ENCODE measurements at regions not wholly inside any gene's neighbourhood (a gene's known extent, or its start where the extent isn't known, plus 50 kb on each side); places are given as distances from the start of the nearest gene placed in this dataset.

DNA sequence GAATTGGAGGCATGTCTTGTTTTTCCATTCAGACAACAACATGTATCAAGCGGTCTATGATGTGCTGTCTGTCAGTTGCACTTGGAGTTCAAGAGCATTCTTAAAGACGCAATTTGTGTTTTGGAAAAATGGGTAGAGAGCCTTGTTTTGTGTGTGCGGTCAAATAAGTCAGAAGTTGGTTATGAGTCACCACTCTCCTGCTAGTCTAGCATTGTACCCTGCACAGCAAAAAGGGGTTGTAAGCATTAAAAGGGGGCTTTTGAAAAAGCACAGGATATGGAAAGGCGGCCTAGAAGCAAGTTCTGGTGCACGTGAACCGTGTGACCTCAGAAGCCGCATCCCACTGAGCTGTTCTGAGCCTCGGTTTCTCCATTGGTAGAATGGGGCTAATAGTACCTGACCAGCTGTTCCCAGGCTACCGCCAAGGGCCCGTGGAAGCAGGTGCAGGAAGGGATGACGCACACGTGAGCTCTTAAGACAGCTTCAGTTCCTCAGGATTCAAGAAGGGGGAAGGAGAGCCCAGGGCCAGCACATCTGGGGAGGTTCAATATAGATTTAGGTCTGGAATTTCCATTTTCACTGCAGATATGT lies 61.6 kb upstream of the SNX9 start:
- H3K4me1 Mint-ChIP-seq (ENCODE audit: low read depth), result peaks cover 68% of the 10 kb centered on the region
- H3K9me3 Mint-ChIP-seq, result no peaks in the 10 kb centered on the region
- peaks cover 22% of the 10 kb centered on the region for H3K27me3 Mint-ChIP-seq (ENCODE audit: low read depth)
- H3K4me3 Mint-ChIP-seq, result peak overlapping the region; percentile 47
- peak overlapping the region; percentile 81 for H3K27ac Mint-ChIP-seq
- peaks cover 4% of the 10 kb centered on the region for H3K36me3 Mint-ChIP-seq (ENCODE audit: low read depth)

DNA sequence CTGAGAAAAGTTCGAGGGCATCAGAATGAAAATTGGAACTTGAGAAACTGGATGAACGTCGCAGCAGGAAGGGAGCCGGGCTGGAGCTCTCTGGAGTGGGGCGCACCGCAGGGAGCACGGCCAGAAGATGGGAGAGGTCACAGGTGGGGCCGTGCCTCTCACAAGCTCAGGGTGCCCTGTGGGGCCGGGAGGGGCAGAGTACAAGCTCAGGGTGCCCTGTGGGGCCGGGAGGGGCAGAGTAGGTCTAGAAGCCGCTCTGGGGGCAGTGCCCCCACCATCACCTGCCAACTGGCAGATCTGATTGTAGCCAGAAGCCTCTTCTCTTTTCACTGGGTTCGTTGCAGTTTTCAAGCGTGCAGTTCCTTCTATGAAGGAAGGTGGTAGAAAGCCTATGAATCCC lies 61.1 kb upstream of the SNX9 start:
- H3K36me3 Mint-ChIP-seq (ENCODE audit: low read depth), result peaks cover 4% of the 10 kb centered on the region
- H3K9me3 Mint-ChIP-seq, result no peaks in the 10 kb centered on the region
- peak overlapping the region; percentile 81 for H3K27ac Mint-ChIP-seq
- H3K4me3 Mint-ChIP-seq, result peak overlapping the region; percentile 47
- peaks cover 20% of the 10 kb centered on the region for H3K27me3 Mint-ChIP-seq (ENCODE audit: low read depth)
- peaks cover 63% of the 10 kb centered on the region for H3K4me1 Mint-ChIP-seq (ENCODE audit: low read depth)

DNA sequence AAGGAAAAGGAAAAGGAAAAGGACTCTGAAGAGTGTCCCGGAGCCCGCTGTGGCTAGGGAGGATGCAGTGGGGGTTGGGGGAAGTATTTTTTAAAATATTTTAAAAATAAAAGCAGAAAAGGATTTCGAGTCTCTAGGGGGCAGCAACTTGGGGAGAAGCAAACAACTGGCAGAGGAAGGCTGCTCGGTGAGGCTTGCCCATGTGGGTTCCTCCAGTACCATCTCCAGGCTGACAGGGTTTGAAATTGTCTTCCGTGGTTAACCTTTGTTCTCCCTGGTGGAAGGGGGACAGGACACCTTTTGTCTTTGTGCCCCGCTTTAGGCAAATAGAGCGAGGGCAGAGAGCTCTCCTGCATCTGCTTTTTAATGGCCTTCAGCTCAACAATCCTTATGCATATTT lies 60.4 kb upstream of the SNX9 start:
- H3K4me3 Mint-ChIP-seq, result no peak overlapping the region
- peaks cover 61% of the 10 kb centered on the region for H3K4me1 Mint-ChIP-seq (ENCODE audit: low read depth)
- H3K9me3 Mint-ChIP-seq, result no peaks in the 10 kb centered on the region
- peaks cover 4% of the 10 kb centered on the region for H3K36me3 Mint-ChIP-seq (ENCODE audit: low read depth)
- peak overlapping the region; percentile 23 for H3K27ac Mint-ChIP-seq
- peaks cover 20% of the 10 kb centered on the region for H3K27me3 Mint-ChIP-seq (ENCODE audit: low read depth)

DNA sequence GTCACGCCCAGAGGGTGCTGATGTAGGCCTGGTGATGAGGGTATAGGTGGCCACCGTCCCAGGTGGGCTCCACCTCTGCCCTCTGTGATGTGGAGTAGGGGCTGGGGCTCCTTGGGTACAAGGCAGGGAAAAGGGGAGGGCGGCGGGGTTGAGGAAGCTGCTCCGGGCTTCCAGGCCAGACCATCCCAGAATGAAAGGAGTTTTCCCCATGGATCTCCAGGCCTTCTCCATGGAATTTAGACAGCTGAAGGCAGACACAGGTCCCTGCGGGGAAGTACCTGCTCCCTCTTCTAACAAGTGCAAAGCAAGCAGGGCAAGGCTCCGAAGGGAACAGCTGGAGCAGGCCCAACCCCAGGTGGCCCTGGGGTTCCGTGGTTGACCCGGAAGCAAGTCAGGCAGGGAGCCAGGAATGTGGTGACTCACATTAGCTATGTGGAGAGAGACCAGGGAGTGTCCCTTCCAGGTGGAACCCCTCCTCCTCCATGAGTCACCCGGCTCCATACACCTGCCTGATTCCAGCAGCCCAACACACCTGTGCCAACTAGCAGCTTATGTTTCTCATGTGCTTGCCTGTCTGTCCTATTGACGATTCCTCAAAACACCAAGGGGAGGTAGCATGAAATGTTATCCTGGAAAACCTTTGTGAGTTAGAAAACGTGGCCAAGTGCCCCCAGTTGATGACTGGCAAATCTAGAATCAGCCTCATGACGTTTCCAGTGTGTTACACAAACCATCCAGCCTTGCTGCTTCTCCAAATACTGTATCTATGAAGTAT lies 59.7 kb upstream of the SNX9 start:
- Mint-ChIP-seq H3K27ac (peak overlapping the region; percentile 90), H3K4me1 (ENCODE audit: low read depth) (peaks cover 60% of the 10 kb centered on the region), H3K9me3 (no peaks in the 10 kb centered on the region), H3K4me3 (peak overlapping the region; percentile 66), H3K27me3 (ENCODE audit: low read depth) (peaks cover 20% of the 10 kb centered on the region), H3K36me3 (ENCODE audit: low read depth) (peaks cover 3% of the 10 kb centered on the region)

DNA sequence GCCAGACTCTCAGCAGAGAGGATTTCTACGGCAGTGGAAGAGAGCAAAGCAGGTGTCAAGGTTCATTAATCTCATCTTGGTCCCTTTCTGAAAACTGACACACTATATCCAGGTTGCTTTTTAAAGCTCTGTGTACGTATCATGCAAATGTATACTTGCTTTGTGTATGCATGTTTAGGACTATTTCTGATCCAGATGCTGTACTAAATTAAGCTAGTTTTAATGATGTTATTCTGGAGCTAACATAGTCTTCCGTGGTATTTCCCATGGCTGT lies 59.2 kb upstream of the SNX9 start:
- Mint-ChIP-seq H3K36me3 (ENCODE audit: low read depth) (peaks cover 3% of the 10 kb centered on the region), H3K27ac (peak overlapping the region; percentile 90), H3K9me3 (no peaks in the 10 kb centered on the region), H3K27me3 (ENCODE audit: low read depth) (peaks cover 16% of the 10 kb centered on the region), H3K4me1 (ENCODE audit: low read depth) (peaks cover 57% of the 10 kb centered on the region), H3K4me3 (peak overlapping the region; percentile 66)

DNA sequence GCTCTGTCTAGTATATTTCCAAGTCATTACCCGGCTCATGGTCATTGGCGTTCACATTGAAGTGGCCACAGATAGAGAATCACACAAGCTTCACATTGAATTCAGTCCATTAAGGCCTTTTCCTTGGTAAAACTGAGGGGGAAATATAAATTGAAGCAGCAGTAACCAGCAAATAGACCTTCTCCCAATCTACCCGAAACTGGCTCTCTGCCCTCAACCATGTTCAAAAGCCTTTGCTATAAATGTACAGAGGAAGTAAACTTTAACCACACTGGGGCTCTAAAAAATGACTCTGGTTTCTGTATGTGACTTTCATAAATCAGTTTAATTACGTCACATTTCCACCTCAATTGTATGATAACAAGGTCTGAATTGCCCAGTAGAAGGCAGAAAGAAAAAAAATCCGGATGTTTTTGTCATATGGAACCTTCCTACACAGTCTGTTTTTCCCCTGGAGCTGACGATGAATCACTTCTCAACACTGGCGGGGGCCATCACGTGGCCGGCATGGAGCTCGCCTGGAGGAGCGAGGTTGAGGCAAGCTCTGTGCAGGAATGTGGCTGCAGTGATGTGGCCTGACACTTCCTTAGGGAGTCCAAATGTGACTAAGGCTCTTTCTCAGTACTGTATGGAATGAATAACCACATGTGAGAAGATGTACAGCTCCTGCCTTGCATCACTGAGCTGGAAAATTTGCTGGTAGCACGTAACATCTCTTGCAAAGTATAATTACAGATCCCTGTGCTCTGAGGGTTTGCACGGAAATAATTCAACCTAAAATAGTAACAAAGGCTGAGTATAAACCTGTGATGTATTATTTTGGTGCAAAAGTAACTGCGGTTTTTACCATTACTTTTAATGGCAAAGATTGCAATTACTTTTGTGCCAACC lies 58.6 kb upstream of the SNX9 start:
- peak overlapping the region; percentile 90 for H3K27ac Mint-ChIP-seq
- peak overlapping the region; percentile 66 for H3K4me3 Mint-ChIP-seq
- peaks cover 61% of the 10 kb centered on the region for H3K4me1 Mint-ChIP-seq (ENCODE audit: low read depth)
- peaks cover 3% of the 10 kb centered on the region for H3K36me3 Mint-ChIP-seq (ENCODE audit: low read depth)
- H3K9me3 Mint-ChIP-seq, result no peaks in the 10 kb centered on the region
- H3K27me3 Mint-ChIP-seq (ENCODE audit: low read depth), result peaks cover 16% of the 10 kb centered on the region

DNA sequence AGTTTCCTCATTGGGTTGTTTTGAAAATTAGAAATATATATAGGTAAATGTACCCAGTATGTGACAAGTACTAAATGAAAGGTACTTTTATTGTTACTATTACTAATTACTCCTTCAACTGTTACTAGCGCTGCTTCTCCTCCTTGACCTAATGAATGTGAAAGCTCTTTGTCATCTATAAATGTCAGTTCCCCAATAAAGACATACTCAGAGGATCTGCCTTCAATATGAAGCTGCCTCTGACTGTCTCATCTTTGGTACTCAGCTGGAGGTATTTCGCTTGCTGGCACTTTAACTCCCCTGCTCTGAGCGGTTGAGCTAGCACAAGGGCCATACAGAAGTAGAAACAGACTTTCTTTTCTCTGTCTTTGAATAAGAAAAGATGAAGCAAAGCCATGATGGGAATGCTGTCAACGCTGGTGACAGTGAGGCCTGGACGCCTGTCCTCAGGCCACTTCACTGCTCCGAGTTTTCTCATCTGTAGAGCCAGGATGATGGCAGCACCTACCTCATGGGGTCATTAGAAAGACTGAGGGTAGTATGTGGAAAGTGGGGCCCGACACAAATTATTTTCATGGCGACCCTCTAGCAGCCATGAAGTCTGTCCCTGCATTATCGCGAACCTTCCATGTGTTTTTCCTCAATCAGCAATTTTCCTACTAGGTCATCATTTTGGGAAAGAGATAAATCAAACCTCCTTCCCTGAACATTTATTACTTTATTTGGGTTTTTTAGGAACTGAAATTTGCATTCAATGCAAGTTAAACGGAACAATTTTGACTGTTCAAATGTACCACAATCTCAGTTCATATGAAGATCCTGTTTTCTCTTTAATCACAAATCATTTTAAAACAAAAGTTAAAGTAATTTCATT lies 55.9 kb upstream of the SNX9 start:
- Mint-ChIP-seq H3K4me1 (ENCODE audit: low read depth) (peaks cover 45% of the 10 kb centered on the region), H3K36me3 (ENCODE audit: low read depth) (peaks cover 2% of the 10 kb centered on the region), H3K4me3 (no peak overlapping the region), H3K27ac (no peak overlapping the region), H3K27me3 (ENCODE audit: low read depth) (peaks cover 15% of the 10 kb centered on the region), H3K9me3 (no peaks in the 10 kb centered on the region)

DNA sequence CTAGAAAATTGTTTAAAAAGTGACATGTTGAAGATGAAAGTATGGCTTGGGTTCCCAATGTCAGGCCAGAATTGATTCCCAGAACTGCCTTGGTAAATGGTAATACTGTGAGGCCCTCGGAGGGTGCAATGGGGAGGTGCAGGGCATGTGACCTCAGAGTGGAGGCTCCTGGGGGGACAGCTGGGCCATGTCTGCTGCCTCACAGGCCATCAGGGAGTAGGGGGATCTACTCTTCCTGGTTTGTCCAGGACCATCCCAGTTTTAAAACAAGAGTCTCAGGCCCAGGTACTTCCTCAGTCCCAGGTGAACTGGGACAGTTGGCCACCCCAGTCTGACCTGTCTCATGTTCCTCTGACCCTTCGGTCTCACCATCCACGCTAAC lies 55.3 kb upstream of the SNX9 start:
- H3K27ac Mint-ChIP-seq, result no peak overlapping the region
- no peak overlapping the region for H3K4me3 Mint-ChIP-seq
- H3K27me3 Mint-ChIP-seq (ENCODE audit: low read depth), result peaks cover 20% of the 10 kb centered on the region
- H3K36me3 Mint-ChIP-seq (ENCODE audit: low read depth), result peaks cover 2% of the 10 kb centered on the region
- no peaks in the 10 kb centered on the region for H3K9me3 Mint-ChIP-seq
- peaks cover 40% of the 10 kb centered on the region for H3K4me1 Mint-ChIP-seq (ENCODE audit: low read depth)

DNA sequence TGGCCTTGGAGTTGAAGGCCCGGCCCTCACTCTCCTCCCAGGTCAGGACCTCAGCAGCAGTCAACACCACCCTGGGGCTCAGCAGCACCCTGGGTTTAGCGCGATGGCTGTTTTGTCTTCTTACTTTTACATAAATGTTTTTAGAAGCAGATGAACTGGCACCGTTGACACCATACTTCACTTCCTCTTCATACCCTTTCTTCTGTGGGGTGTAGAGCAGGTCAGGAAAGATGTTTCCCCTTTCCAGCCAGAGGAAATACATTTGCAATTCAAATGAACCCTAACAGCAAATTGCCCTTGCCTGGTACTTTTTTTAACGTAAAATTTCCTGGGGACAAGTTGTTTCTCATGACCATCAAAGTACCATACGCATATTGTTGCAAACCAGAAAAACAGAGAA lies 54.7 kb upstream of the SNX9 start:
- Mint-ChIP-seq H3K27me3 (ENCODE audit: low read depth) (peaks cover 20% of the 10 kb centered on the region), H3K4me3 (no peak overlapping the region)

DNA sequence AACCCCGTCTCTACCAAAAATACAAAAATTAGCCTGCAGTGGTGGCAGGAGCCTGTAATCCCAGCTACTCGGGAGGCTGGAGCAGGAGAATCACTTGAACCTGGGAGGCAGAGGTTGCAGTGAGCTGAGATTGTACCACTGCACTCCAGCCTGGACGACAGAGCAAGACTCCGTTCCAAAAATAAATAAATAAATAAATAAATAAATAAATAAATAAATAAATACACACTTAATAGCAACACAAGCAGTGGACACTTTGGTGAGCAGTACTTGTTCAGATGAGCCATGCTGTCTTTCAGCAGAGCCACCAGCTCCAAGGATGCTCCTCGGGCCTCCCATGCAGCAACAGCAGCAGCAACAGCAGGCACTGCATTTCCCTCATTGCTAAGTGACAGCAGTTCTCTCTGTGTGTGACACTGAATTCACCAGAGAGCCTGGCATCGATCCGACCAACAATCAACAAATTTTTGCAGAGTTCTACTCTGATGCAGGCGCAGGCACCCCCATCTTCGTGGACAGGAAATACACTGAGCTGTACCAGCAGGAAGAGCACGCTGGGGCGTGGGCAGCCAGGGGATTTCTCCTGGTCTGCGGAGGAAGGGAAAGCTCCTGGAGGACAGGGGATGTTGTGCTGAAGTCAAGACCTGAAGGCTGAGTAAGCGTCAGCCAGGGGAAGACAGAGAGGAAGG lies 54.0 kb upstream of the SNX9 start:
- Mint-ChIP-seq H3K4me3 (peak overlapping the region; percentile 6), H3K36me3 (ENCODE audit: low read depth) (peaks cover 4% of the 10 kb centered on the region), H3K27ac (peak overlapping the region; percentile 8), H3K27me3 (ENCODE audit: low read depth) (peaks cover 27% of the 10 kb centered on the region), H3K4me1 (ENCODE audit: low read depth) (peaks cover 32% of the 10 kb centered on the region), H3K9me3 (peaks cover 7% of the 10 kb centered on the region)

More for the DNA sequence above, 54.7 kb upstream of the SNX9 start:
- no peaks in the 10 kb centered on the region for H3K9me3 Mint-ChIP-seq
- H3K36me3 Mint-ChIP-seq (ENCODE audit: low read depth), result peaks cover 2% of the 10 kb centered on the region
- peaks cover 36% of the 10 kb centered on the region for H3K4me1 Mint-ChIP-seq (ENCODE audit: low read depth)
- H3K27ac Mint-ChIP-seq, result peak overlapping the region; percentile 27

DNA sequence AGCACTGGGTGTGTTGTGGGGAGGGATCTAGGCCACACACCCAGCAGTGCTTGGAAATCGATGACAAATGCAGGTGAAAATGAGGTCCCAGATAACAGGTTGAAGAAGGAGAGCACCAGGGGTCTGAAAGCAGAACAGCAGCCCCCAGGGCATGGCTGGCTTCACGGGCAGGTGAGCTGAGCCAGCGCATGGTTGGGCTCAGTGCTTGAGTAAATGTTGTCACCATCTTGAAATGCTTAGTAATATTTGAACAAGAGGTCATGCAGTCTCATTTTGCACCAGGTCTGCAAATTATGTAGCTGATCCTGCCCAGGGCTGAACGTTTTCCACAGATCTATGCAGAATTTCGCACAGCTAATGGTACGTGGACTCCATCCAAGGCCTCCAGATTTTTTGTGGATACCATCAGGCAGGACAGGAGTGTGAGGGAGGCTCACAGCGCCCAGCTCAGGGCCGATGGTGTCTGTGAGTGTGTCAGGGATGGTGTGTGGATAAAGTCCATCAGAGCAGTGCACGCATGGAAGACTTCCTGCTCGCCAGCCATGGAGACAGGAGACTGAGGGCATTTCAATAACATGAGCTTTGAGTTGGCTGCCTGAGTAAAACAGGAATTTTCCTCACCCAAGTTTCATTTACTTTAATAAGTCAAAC lies 53.1 kb upstream of the SNX9 start:
- Mint-ChIP-seq H3K27ac (no peak overlapping the region), H3K4me1 (ENCODE audit: low read depth) (peaks cover 23% of the 10 kb centered on the region), H3K27me3 (ENCODE audit: low read depth) (peaks cover 35% of the 10 kb centered on the region), H3K4me3 (no peak overlapping the region), H3K9me3 (peaks cover 7% of the 10 kb centered on the region), H3K36me3 (ENCODE audit: low read depth) (peaks cover 4% of the 10 kb centered on the region)

DNA sequence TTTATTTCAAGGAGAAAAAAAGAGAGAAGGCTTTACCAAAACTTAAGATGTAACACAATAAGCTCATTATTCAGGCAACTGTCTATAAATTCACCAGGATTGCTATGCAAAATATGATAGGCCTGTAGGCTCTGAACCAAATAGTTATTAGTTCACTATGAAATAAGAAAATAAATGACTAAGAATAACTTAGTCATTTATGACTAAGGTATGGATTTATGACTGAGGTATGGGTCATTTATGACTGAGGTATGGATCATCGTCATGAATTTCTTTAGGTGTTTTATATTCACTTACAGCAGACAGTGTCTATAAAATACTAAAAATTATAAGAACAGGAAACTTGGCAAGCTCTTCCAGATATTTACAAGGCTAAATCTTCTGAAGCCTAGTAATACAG lies 52.1 kb upstream of the SNX9 start:
- H3K36me3 Mint-ChIP-seq (ENCODE audit: low read depth), result peaks cover 4% of the 10 kb centered on the region
- no peak overlapping the region for H3K4me3 Mint-ChIP-seq
- H3K27ac Mint-ChIP-seq, result no peak overlapping the region
- H3K4me1 Mint-ChIP-seq (ENCODE audit: low read depth), result peaks cover 20% of the 10 kb centered on the region
- H3K9me3 Mint-ChIP-seq, result peaks cover 7% of the 10 kb centered on the region
- H3K27me3 Mint-ChIP-seq (ENCODE audit: low read depth), result peaks cover 45% of the 10 kb centered on the region

DNA sequence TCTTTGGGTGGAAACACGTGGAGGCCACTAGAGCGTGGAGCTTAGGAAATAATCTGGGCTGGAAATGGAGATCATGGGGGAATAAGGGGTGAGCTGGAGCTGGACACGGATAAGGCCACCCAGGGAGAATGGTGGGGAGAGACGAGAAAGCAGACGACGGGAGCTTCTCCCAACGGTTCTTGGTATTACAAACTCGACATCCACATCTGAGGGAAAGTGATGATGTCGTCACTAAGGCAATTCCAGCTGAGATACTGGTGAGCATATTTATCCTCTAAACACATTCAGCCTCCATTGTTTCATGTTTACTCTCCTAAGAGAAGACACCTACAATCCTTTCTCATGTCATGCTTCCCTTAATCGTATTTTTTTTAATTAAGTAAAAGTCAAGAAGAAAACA lies 50.2 kb upstream of the SNX9 start:
- Mint-ChIP-seq H3K27me3 (ENCODE audit: low read depth) (peaks cover 50% of the 10 kb centered on the region), H3K4me1 (ENCODE audit: low read depth) (peaks cover 17% of the 10 kb centered on the region), H3K36me3 (ENCODE audit: low read depth) (peaks cover 4% of the 10 kb centered on the region), H3K9me3 (peaks cover 7% of the 10 kb centered on the region), H3K4me3 (no peak overlapping the region), H3K27ac (no peak overlapping the region)
